ENCODE measurements at regions not wholly inside any gene's neighbourhood (a gene's known extent, or its start where the extent isn't known, plus 50 kb on each side); places are given as distances from the start of the nearest gene placed in this dataset.

- H2AFZ ChIP-seq (ENCODE audit: low read depth): no peak overlapping the region
- H3K27me3 ChIP-seq (ENCODE audit: insufficient read depth, low read depth): no peaks in the 10 kb centered on the region
These were observed 96.0 kb upstream of the CCDC80 start for GRCh38 chr3:112736805-112737566.

GRCh38 chr3:112736386-112736785 lies 95.4 kb upstream of the CCDC80 start:
- Histone ChIP-seq H3K36me3 (ENCODE audit: insufficient read depth) (no peaks in the 10 kb centered on the region), H4K20me1 (ENCODE audit: insufficient read depth) (no peaks in the 10 kb centered on the region), H3K4me3 (IDR thresholded peaks at IDR 0.05; ENCODE audit: insufficient read depth, low read depth, low read length) (no peak overlapping the region), H2AFZ (ENCODE audit: low read depth) (no peak overlapping the region), H3K27ac (no peak overlapping the region), H3K4me2 (no peak overlapping the region), H3K79me2 (ENCODE audit: insufficient read depth, low read depth) (no peaks in the 10 kb centered on the region), H3K9ac (no peak overlapping the region), H3K4me1 (ENCODE audit: low read depth, poor library complexity, severe bottlenecking) (no peaks in the 10 kb centered on the region), H3K27me3 (ENCODE audit: insufficient read depth, low read depth) (no peaks in the 10 kb centered on the region)
- no peak for TF ChIP-seq CTCF (conservative IDR thresholded peaks at IDR 0.05; ENCODE audit: low read depth, low read length)

More at GRCh38 chr3:112736805-112737566, 96.0 kb upstream of the CCDC80 start:
- Histone ChIP-seq H3K4me1 (ENCODE audit: low read depth, poor library complexity, severe bottlenecking) (no peaks in the 10 kb centered on the region), H3K27ac (no peak overlapping the region), H3K9ac (no peak overlapping the region), H3K36me3 (ENCODE audit: insufficient read depth) (no peaks in the 10 kb centered on the region), H3K79me2 (ENCODE audit: insufficient read depth, low read depth) (no peaks in the 10 kb centered on the region), H4K20me1 (ENCODE audit: insufficient read depth) (no peaks in the 10 kb centered on the region), H3K4me3 (IDR thresholded peaks at IDR 0.05; ENCODE audit: insufficient read depth, low read depth, low read length) (no peak overlapping the region), H3K4me2 (no peak overlapping the region)
- TF ChIP-seq CTCF (conservative IDR thresholded peaks at IDR 0.05; ENCODE audit: low read depth, low read length): no peak

- no peaks in the 10 kb centered on the region for H3K36me3 ChIP-seq (ENCODE audit: insufficient read depth)
- H4K20me1 ChIP-seq (ENCODE audit: insufficient read depth): no peaks in the 10 kb centered on the region
- H3K9ac ChIP-seq: no peak overlapping the region
- H3K4me3 ChIP-seq (IDR thresholded peaks at IDR 0.05; ENCODE audit: insufficient read depth, low read depth, low read length): no peak overlapping the region
- no peak for TF ChIP-seq CTCF (conservative IDR thresholded peaks at IDR 0.05; ENCODE audit: low read depth, low read length)
- H2AFZ ChIP-seq (ENCODE audit: low read depth): no peak overlapping the region
- H3K4me1 ChIP-seq (ENCODE audit: low read depth, poor library complexity, severe bottlenecking): no peaks in the 10 kb centered on the region
- no peaks in the 10 kb centered on the region for H3K79me2 ChIP-seq (ENCODE audit: insufficient read depth, low read depth)
- H3K27ac ChIP-seq: no peak overlapping the region
- no peak overlapping the region for H3K4me2 ChIP-seq
- H3K27me3 ChIP-seq (ENCODE audit: insufficient read depth, low read depth): no peaks in the 10 kb centered on the region
These were observed 95.0 kb upstream of the CCDC80 start for GRCh38 chr3:112735926-112736325.

- Histone ChIP-seq H3K4me3 (IDR thresholded peaks at IDR 0.05; ENCODE audit: insufficient read depth, low read depth, low read length) (no peak overlapping the region), H2AFZ (ENCODE audit: low read depth) (peak overlapping the region; percentile 38; the same call in 1 of the 2 replicates), H3K27me3 (ENCODE audit: insufficient read depth, low read depth) (no peaks in the 10 kb centered on the region), H3K4me2 (no peak overlapping the region), H4K20me1 (ENCODE audit: insufficient read depth) (no peaks in the 10 kb centered on the region), H3K79me2 (ENCODE audit: insufficient read depth, low read depth) (no peaks in the 10 kb centered on the region), H3K36me3 (ENCODE audit: insufficient read depth) (no peaks in the 10 kb centered on the region), H3K9ac (no peak overlapping the region), H3K4me1 (ENCODE audit: low read depth, poor library complexity, severe bottlenecking) (no peaks in the 10 kb centered on the region), H3K27ac (no peak overlapping the region)
- TF ChIP-seq CTCF (conservative IDR thresholded peaks at IDR 0.05; ENCODE audit: low read depth, low read length): peak; percentile 91
These were observed 93.9 kb upstream of the CCDC80 start for GRCh38 chr3:112734736-112735350.

Data from KMS-11 (cell line).